ENCODE measurements at regions not wholly inside any gene's neighbourhood (a gene's known extent, or its start where the extent isn't known, plus 50 kb on each side); places are given as distances from the start of the nearest gene placed in this dataset.
"Not testable (repeated sequence)": the region's sequence is repeated elsewhere in the genome, so short reads cannot be mapped to it uniquely, and the experiment has no call there.

GRCh38 chr4:27986476-27986875 is 1125.8 kb downstream of the STIM2 start:
- DNase-seq, result no peak

GRCh38 chr4:28001698-28002097 is 1141.1 kb downstream of the STIM2 start:
- no peak for DNase-seq

GRCh38 chr4:28004520-28004919 is 1143.9 kb downstream of the STIM2 start:
- no peak for DNase-seq

- no peak for DNase-seq
Measured at GRCh38 chr4:28006021-28006420, 1145.4 kb downstream of the STIM2 start.

- no peak for DNase-seq
Measured at GRCh38 chr4:28007693-28008092, 1147.1 kb downstream of the STIM2 start.

- DNase-seq, result no peak
Measured at GRCh38 chr4:28009541-28009940, 1148.9 kb downstream of the STIM2 start.

GRCh38 chr4:28010577-28011240 is 1150.1 kb downstream of the STIM2 start:
- DNase-seq, result no peak

GRCh38 chr4:28014469-28014868 is 1153.8 kb downstream of the STIM2 start:
- DNase-seq, result peak; percentile 39

- DNase-seq, result no peak
Measured at GRCh38 chr4:28015996-28016395, 1155.4 kb downstream of the STIM2 start.

GRCh38 chr4:28038253-28038652 is 1177.6 kb downstream of the STIM2 start:
- DNase-seq, result not testable (repeated sequence)

GRCh38 chr4:28062562-28062961 is 1201.9 kb downstream of the STIM2 start:
- no peak for DNase-seq

- no peak for DNase-seq
Measured at GRCh38 chr4:28073860-28074555, 1213.4 kb downstream of the STIM2 start.

- DNase-seq, result no peak
Measured at GRCh38 chr4:28075401-28075956, 1214.8 kb downstream of the STIM2 start.

- DNase-seq, result not testable (repeated sequence)
Measured at GRCh38 chr4:28077203-28077602, 1216.6 kb downstream of the STIM2 start.

- DNase-seq, result no peak
Measured at GRCh38 chr4:28082686-28083390, 1222.2 kb downstream of the STIM2 start.

- no peak for DNase-seq
Measured at GRCh38 chr4:28092610-28093009, 1232.0 kb downstream of the STIM2 start.

GRCh38 chr4:28093071-28093470 is 1232.4 kb downstream of the STIM2 start:
- no peak for DNase-seq

- no peak for DNase-seq
Measured at GRCh38 chr4:28101583-28101982, 1240.9 kb downstream of the STIM2 start.

- no peak for DNase-seq
Measured at GRCh38 chr4:28105271-28105859, 1244.7 kb downstream of the STIM2 start.

GRCh38 chr4:28106155-28106554 is 1245.5 kb downstream of the STIM2 start:
- DNase-seq, result no peak

- DNase-seq, result no peak
Measured at GRCh38 chr4:28109801-28110200, 1249.2 kb downstream of the STIM2 start.

GRCh38 chr4:28112691-28113335 is 1252.2 kb downstream of the STIM2 start:
- not testable (repeated sequence) for DNase-seq

- not testable (repeated sequence) for DNase-seq
Measured at GRCh38 chr4:28113586-28113985, 1252.9 kb downstream of the STIM2 start.

Data from activated effector memory CD4-positive, alpha-beta T cell treated with anti-CD3 and anti-CD28 coated beads, Interleukin-2, amount 50 U/mL, for 16 hours (primary cell).